IMR-90 (cell line): ENCODE measurements at regions not wholly inside any gene's neighbourhood (a gene's known extent, or its start where the extent isn't known, plus 50 kb on each side); places are given as distances from the start of the nearest gene placed in this dataset.

Source experiments
- ATAC-seq: fragments of 200-7000 bp; cut with Tn5 transposase; 2 replicates; pipeline ENCODE4 v1.9.1; 2020; ENCODE audit warnings: low read depth, mild to moderate bottlenecking, moderate library complexity
- BruUV-seq: library from RNA; stranded (reverse); fragments of 400-500 nt; replicated peaks from 2 replicates; lab custom pipeline; 2021; lab: Mats Ljungman, UMichigan
- CTCF ChIA-PET: fragments of 300-600 bp; formaldehyde crosslinking; extraction: SDS; loops from one replicate; lab custom pipeline; 2021; ENCODE audit warnings: antibody characterized with exemption; lab: Yijun Ruan, JAX
- POLR2A ChIA-PET: fragments of 300-600 bp; sonication (Branson Sonifier 250); formaldehyde crosslinking; loops from one replicate; lab custom pipeline; 2022; ENCODE audit warnings: antibody characterized with exemption; ENCODE audit not compliant: unreplicated experiment; lab: Charles Lee
- DNase-seq: peaks from one replicate; pipeline ENCODE4 v3.0.0; 2013
- H2AFZ ChIP-seq: replicated peaks from 2 replicates; pipeline ENCODE3; 2013; ENCODE audit warnings: low read length, mild to moderate bottlenecking; ENCODE audit not compliant: poor library complexity
- H2AK5ac ChIP-seq: 2 replicates; pipeline ENCODE4 v1.6.1; 2013; ENCODE audit warnings: low read depth, low read length, inconsistent platforms
- H2AK9ac ChIP-seq: replicated peaks from 2 replicates; pipeline ENCODE3; 2013; ENCODE audit warnings: mild to moderate bottlenecking, low read depth, low read length, moderate library complexity; ENCODE audit not compliant: poor library complexity
- H2BK120ac ChIP-seq: 2 replicates; pipeline ENCODE4 v1.6.1; 2013; ENCODE audit warnings: low read depth, low read length, inconsistent platforms
- H2BK15ac ChIP-seq: 3 replicates; pipeline ENCODE4 v1.6.1; 2013; ENCODE audit warnings: low read depth, low read length, inconsistent platforms
- H2BK20ac ChIP-seq: 2 replicates; pipeline ENCODE4 v1.6.1; 2013; ENCODE audit warnings: low read depth, mild to moderate bottlenecking, inconsistent platforms, low read length, moderate library complexity
- H2BK5ac ChIP-seq: 2 replicates; pipeline ENCODE4 v1.6.1; 2013; ENCODE audit warnings: mild to moderate bottlenecking, low read depth, low read length, inconsistent platforms; ENCODE audit not compliant: poor library complexity, severe bottlenecking
- H3K14ac ChIP-seq: replicated peaks from 2 replicates; pipeline ENCODE4 v1.6.1; 2013; ENCODE audit warnings: low read depth, low read length, inconsistent platforms
- H3K18ac ChIP-seq: 2 replicates; pipeline ENCODE4 v1.6.1; 2013; ENCODE audit warnings: low read depth, low read length, control low read depth
- H3K23ac ChIP-seq: 2 replicates; pipeline ENCODE4 v1.6.1; 2013; ENCODE audit warnings: low read depth, low read length, inconsistent platforms
- H3K27ac ChIP-seq: 2 replicates; pipeline ENCODE4 v1.5.1; 2013; ENCODE audit warnings: mild to moderate bottlenecking, control low read depth, low read length; ENCODE audit not compliant: insufficient read depth
- H3K27me3 ChIP-seq: 2 replicates; pipeline ENCODE4 v1.6.1; 2013; ENCODE audit warnings: low read length; ENCODE audit not compliant: control insufficient read depth, insufficient read depth
- H3K36me3 ChIP-seq: 2 replicates; pipeline ENCODE4 v1.6.1; 2013; ENCODE audit warnings: low read length, mixed read lengths; ENCODE audit not compliant: control insufficient read depth, insufficient read depth
- H3K4ac ChIP-seq: 2 replicates; pipeline ENCODE4 v1.6.1; 2013; ENCODE audit warnings: low read depth, low read length, inconsistent platforms
- H3K4me1 ChIP-seq: 2 replicates; pipeline ENCODE4 v1.6.1; 2013; ENCODE audit warnings: low read length, mixed read lengths; ENCODE audit not compliant: control insufficient read depth, insufficient read depth
- H3K4me2 ChIP-seq: 2 replicates; pipeline ENCODE4 v1.6.1; 2013; ENCODE audit warnings: low read depth, mild to moderate bottlenecking, control low read depth, low read length, moderate library complexity
- H3K4me3 ChIP-seq: 2 replicates; pipeline ENCODE4 v1.5.1; 2013; ENCODE audit warnings: low read depth, mild to moderate bottlenecking, control low read depth, low read length, moderate library complexity; ENCODE audit not compliant: insufficient read depth
- H3K56ac ChIP-seq: 2 replicates; pipeline ENCODE4 v1.6.1; 2013; ENCODE audit warnings: low read length, inconsistent platforms; ENCODE audit not compliant: insufficient read depth; ENCODE audit errors: extremely low read depth
- H3K79me1 ChIP-seq, 2 experiments: 2 replicates each; pipeline ENCODE4 v1.6.1; 2013; ENCODE audit warnings: low read length in 2 of 2, inconsistent platforms in 1 of 2, low read depth in 1 of 2
- H3K9ac ChIP-seq: 2 replicates; pipeline ENCODE4 v1.6.1; 2013; ENCODE audit warnings: low read depth, low read length, control low read depth
- H3K9me1 ChIP-seq: 2 replicates; pipeline ENCODE4 v1.6.1; 2013; ENCODE audit warnings: low read length, inconsistent platforms; ENCODE audit not compliant: insufficient read depth
- H3K9me3 ChIP-seq: 2 replicates; pipeline ENCODE4 v1.6.1; 2013; ENCODE audit warnings: low read length; ENCODE audit not compliant: control insufficient read depth, insufficient read depth
- H4K20me1 ChIP-seq: 2 replicates; pipeline ENCODE4 v1.6.1; 2013; ENCODE audit warnings: low read length, inconsistent platforms; ENCODE audit not compliant: insufficient read depth
- H4K5ac ChIP-seq: 2 replicates; pipeline ENCODE4 v1.6.1; 2013; ENCODE audit warnings: mild to moderate bottlenecking, low read depth, low read length, control low read depth
- H4K8ac ChIP-seq, 2 experiments: 2 replicates each; pipeline ENCODE4 v1.6.1; 2013; ENCODE audit warnings: low read depth in 2 of 2, low read length in 2 of 2, control low read depth in 1 of 2, inconsistent platforms in 1 of 2
- H4K91ac ChIP-seq: 2 replicates; pipeline ENCODE4 v1.6.1; 2013; ENCODE audit warnings: low read depth, low read length, inconsistent platforms; ENCODE audit not compliant: insufficient read depth
- CHD1 ChIP-seq: IDR thresholded peaks from 2 replicates; pipeline ENCODE4 v1.6.1; 2012; ENCODE audit warnings: low read depth, low read length, improper control_type of control experiment
- MAFK ChIP-seq: IDR thresholded peaks from 2 replicates; pipeline ENCODE4 v1.6.1; 2012; ENCODE audit warnings: low read depth, low read length, improper control_type of control experiment
- RCOR1 ChIP-seq: IDR thresholded peaks from 2 replicates; pipeline ENCODE4 v1.6.1; 2012; ENCODE audit warnings: mild to moderate bottlenecking, low read length, improper control_type of control experiment; ENCODE audit not compliant: insufficient replicate concordance
- SMC3 ChIP-seq: fragments of 150-350 bp; IDR thresholded peaks from 2 replicates; pipeline ENCODE4 v1.6.1; 2016; ENCODE audit warnings: low read depth, mild to moderate bottlenecking, antibody characterized with exemption, low read length, moderate library complexity
- WGBS, 2 experiments: methylation state at CpG; one replicate each; pipeline versions ENCODE4 v1.1.5 to v1.1.7; 2013; ENCODE audit warnings: missing lambda C conversion rate in 2 of 2; ENCODE audit not compliant: insufficient read length in 1 of 2; ENCODE audit errors: extremely low coverage in 2 of 2; 5-methylcytosine and 5-hydroxymethylcytosine counted together
- dilution Hi-C: fragments of 300-500 bp; cut with HindIII; formaldehyde crosslinking; loops from one replicate; pipeline ENCODE4 v1.14.3; 2018; ENCODE audit warnings: low sequenced_read_pairs; ENCODE audit not compliant: unreplicated experiment
- in situ Hi-C: fragments of 300-500 bp; cut with MboI; formaldehyde crosslinking; loops from 3 replicates; pipeline ENCODE4 v1.14.3; 2019; ENCODE audit warnings: low sequenced_read_pairs, inconsistent platforms, mixed read lengths
- intact Hi-C: fragments of 100-400 bp; cut with micrococcal nuclease; formaldehyde crosslinking; loops from 2 replicates; pipeline ENCODE4 v1.10.0; 2022
- TF ChIP-seq, protein P1 (sequence below): fragments of 150-350 bp; IDR thresholded peaks from 2 replicates; pipeline ENCODE4 v1.6.1; 2016; ENCODE audit warnings: low read depth, mild to moderate bottlenecking, low read length, moderate library complexity, borderline replicate concordance

- H4K5ac ChIP-seq: no peak overlapping the region
- no peaks in the 10 kb centered on the region for H3K36me3 ChIP-seq
- H3K4ac ChIP-seq: no peak overlapping the region
- H3K27ac ChIP-seq: no peak overlapping the region
- H3K4me3 ChIP-seq: no peak overlapping the region
- CTCF ChIA-PET: no interaction called here
- POLR2A ChIA-PET: no interaction called here
- no peak overlapping the region for H3K14ac ChIP-seq
- H2AFZ ChIP-seq: no peak overlapping the region
- no peak overlapping the region for H3K9ac ChIP-seq
- no peak overlapping the region for H2BK120ac ChIP-seq
- no peak overlapping the region for H2BK20ac ChIP-seq
- H3K18ac ChIP-seq: no peak overlapping the region
- no TSS peak for BruUV-seq
- H2AK9ac ChIP-seq: no peak overlapping the region
- dilution Hi-C loops (no loop called here), in situ Hi-C loops (no loop called here), intact Hi-C loops (no loop called here)
- ATAC-seq (no peak), DNase-seq (no peak)
- peaks cover 4% of the 10 kb centered on the region for H3K27me3 ChIP-seq
- H4K8ac ChIP-seq: no peak overlapping the region
- no peak overlapping the region for H4K91ac ChIP-seq
- TF ChIP-seq, protein P1, sequence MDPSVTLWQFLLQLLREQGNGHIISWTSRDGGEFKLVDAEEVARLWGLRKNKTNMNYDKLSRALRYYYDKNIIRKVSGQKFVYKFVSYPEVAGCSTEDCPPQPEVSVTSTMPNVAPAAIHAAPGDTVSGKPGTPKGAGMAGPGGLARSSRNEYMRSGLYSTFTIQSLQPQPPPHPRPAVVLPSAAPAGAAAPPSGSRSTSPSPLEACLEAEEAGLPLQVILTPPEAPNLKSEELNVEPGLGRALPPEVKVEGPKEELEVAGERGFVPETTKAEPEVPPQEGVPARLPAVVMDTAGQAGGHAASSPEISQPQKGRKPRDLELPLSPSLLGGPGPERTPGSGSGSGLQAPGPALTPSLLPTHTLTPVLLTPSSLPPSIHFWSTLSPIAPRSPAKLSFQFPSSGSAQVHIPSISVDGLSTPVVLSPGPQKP: no peak
- TF ChIP-seq RCOR1: no peak
- no peak for TF ChIP-seq MAFK
- TF ChIP-seq SMC3: no peak
- TF ChIP-seq CHD1: no peak
- H2BK15ac ChIP-seq: no peak overlapping the region
- no peak overlapping the region for H3K4me2 ChIP-seq
- no peaks in the 10 kb centered on the region for H3K79me1 ChIP-seq
- H2AK5ac ChIP-seq: no peak overlapping the region
- H2BK5ac ChIP-seq: no peak overlapping the region
- no peaks in the 10 kb centered on the region for H3K9me1 ChIP-seq
- no peak overlapping the region for H3K56ac ChIP-seq
- H3K9me3 ChIP-seq: no peaks in the 10 kb centered on the region
- H3K23ac ChIP-seq: no peak overlapping the region
- no CpG with 5 or more reads among the region's 2 CpGs for WGBS, 2 experiments
- no peaks in the 10 kb centered on the region for H4K20me1 ChIP-seq
- H3K4me1 ChIP-seq: no peaks in the 10 kb centered on the region
Observed at GRCh38 chr3:189100866-189101265, 70.9 kb upstream of the TPRG1 start.
